ENCODE measurements at regions not wholly inside any gene's neighbourhood (a gene's known extent, or its start where the extent isn't known, plus 50 kb on each side); places are given as distances from the start of the nearest gene placed in this dataset.

GRCh38 chr6:66538551-66539135 is 831.6 kb upstream of the EYS start:
- TF ChIP-seq CTCF (IDR thresholded peaks at IDR 0.05) (no peak), POLR2A (IDR thresholded peaks at IDR 0.05) (no peak)
